SH-SY5Y (cell line): ENCODE measurements at regions not wholly inside any gene's neighbourhood (a gene's known extent, or its start where the extent isn't known, plus 50 kb on each side); places are given as distances from the start of the nearest gene placed in this dataset.

Experiments used
- GATA2 ChIP-seq: IDR thresholded peaks from 2 replicates; pipeline ENCODE4 v1.6.1; 2011; ENCODE audit warnings: mild to moderate bottlenecking, low read depth, low read length
- GATA3 ChIP-seq: IDR thresholded peaks from 2 replicates; pipeline ENCODE4 v1.6.1; 2011; ENCODE audit warnings: low read depth, mild to moderate bottlenecking, low read length, moderate library complexity

DNA sequence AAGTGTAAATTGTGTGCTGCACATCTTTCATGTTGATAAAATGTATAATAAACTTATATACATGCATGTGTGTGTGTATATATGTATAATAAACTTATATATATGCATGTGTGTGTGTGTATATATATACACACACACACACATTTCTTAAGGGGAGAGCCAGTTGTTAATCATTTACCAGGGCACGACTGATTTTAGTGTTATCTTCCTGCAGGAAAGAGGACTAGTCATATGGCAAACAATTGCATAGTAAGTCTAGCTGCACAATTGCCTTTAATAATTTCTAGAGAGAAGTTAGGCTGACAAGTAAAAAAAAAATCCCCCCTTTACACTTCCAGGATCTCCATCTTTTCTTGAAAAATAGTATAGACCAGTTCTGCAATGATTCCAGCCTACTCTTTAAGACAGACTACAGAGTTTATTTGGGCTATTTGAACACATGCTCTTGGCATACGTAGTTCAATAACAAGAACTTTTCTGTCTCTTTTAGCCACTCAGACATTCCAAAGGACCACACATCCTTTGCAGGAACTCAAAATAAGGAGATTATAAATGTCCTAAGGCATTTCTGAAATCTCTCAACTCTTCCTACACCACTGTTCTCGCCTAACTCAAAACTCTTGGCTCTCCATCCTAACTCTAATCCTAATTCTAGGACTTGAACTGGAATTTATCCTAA lies 163.6 kb upstream of the SETMAR start:
- TF ChIP-seq GATA2 (no peak), GATA3 (no peak)

DNA sequence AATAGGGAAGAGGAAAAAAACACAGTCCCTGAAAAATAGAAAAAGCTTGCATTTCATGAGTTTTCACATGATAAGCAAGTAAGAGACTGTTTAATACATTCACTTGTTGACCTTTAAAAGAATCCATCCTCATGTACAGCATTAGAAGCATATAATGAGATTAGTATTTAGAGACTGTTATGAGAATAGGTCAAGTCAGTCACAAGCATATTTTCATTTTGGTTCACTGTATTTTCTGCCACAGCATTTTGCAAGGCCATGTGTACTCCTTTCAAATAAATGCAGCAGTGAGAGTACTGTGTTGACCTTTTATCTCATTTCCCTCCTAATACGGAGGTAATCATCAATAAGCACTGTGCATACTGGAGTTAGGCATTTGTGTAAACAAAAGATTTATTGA lies 162.2 kb upstream of the SETMAR start:
- no peak for TF ChIP-seq GATA2
- no peak for TF ChIP-seq GATA3

DNA sequence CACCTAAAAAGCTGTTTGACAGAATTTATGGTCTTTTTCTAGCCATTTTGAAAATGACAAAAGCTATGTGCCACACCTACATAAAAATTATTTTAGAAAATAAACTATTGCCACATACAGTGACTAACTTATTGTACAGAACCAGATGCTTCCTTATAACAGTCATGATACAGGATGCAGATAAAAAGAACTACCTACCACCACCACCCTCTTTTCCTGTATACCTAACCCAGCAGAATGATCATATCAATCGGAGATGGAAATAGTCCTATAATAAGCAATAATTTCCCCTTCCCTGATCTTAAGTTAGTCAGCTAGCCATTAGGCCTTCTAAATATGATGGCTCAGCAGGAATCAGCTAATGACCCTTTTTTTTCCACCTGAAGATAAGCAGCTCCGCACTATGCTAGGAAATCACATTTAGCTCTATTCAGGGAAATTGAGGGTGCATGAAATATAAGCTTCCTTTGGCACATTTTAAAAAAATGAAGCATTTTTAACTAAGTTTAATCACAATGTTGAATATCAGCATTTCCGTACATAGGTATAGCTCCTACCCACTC lies 155.5 kb upstream of the SETMAR start:
- no peak for TF ChIP-seq GATA2
- TF ChIP-seq GATA3: no peak

- TF ChIP-seq GATA3: no peak
Measured at GRCh38 chr3:4149296-4149695, 153.9 kb upstream of the SETMAR start.

DNA sequence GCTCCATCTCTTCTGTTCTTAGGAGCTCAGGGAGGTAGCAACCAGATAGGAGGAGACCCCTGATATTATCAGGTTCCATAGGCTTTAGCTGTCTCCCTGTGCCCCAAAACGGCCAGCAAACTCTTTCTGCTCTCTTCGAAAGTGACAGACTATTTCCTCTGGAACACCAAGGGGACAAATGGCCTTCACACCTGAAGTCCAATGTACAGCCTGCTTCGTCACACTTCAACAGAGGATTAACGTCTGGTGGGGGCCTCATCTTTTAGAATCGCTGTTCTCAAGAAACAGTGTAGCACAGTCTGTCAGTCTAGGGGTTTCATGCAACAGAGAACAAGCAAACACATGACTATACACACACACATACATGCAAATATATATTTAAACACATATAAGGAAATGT lies 152.4 kb upstream of the SETMAR start:
- TF ChIP-seq GATA2 (no peak), GATA3 (no peak)

GRCh38 chr3:4151859-4152258 lies 151.3 kb upstream of the SETMAR start:
- TF ChIP-seq GATA2 (no peak), GATA3 (no peak)

GRCh38 chr3:4153771-4154170 lies 149.4 kb upstream of the SETMAR start:
- TF ChIP-seq GATA2: no peak
- TF ChIP-seq GATA3: no peak

DNA sequence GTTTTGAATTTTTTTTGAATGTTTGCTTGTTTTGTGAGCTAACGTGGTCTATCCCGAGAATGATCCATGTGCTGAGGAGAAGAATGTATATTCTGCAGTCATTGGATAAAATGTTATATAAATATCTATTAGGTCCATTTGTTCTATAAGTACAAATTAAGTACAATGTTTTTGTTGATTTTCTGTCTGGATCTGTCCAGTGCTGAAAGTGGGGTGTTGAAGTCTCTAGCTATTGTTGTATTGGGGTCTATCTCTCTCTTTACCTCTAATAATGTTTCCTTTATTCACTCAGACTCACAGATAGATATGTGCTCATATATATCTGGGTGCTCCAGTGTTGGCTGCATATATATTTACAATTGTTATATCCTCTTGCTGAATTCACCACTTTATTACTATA lies 144.8 kb upstream of the SETMAR start:
- no peak for TF ChIP-seq GATA3
- TF ChIP-seq GATA2: no peak

- no peak for TF ChIP-seq GATA2
- no peak for TF ChIP-seq GATA3
Measured at GRCh38 chr3:4162096-4162495, 141.1 kb upstream of the SETMAR start.

DNA sequence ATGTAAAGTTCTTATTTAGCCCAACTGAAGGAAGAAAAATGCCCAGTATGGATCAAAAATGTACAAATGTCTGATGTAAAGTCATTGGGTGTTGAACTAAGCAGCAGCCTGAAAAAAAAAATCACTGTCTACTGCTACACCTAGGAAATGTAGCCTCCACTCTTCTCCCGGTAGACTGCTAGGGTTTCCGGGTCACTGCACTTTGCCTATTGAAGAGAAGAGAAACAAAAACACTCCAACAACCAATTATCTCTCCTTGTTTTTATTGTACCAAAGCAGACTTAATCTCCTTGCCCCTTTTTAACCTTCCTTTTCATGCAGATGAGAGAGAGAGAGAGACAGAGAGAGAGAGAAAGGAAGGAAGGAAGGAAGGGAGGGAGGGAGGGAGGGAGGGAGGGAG lies 140.2 kb upstream of the SETMAR start:
- TF ChIP-seq GATA3 (no peak), GATA2 (no peak)

- TF ChIP-seq GATA2 (no peak), GATA3 (no peak)
Measured at GRCh38 chr3:4166540-4166939, 136.6 kb upstream of the SETMAR start.

- TF ChIP-seq GATA3 (no peak), GATA2 (no peak)
Measured at GRCh38 chr3:4174791-4175190, 128.4 kb upstream of the SETMAR start.

GRCh38 chr3:4191971-4192370 lies 111.2 kb upstream of the SETMAR start:
- TF ChIP-seq GATA3 (no peak), GATA2 (no peak)

- TF ChIP-seq GATA3 (no peak), GATA2 (no peak)
Measured at GRCh38 chr3:4195006-4195405, 108.2 kb upstream of the SETMAR start.

DNA sequence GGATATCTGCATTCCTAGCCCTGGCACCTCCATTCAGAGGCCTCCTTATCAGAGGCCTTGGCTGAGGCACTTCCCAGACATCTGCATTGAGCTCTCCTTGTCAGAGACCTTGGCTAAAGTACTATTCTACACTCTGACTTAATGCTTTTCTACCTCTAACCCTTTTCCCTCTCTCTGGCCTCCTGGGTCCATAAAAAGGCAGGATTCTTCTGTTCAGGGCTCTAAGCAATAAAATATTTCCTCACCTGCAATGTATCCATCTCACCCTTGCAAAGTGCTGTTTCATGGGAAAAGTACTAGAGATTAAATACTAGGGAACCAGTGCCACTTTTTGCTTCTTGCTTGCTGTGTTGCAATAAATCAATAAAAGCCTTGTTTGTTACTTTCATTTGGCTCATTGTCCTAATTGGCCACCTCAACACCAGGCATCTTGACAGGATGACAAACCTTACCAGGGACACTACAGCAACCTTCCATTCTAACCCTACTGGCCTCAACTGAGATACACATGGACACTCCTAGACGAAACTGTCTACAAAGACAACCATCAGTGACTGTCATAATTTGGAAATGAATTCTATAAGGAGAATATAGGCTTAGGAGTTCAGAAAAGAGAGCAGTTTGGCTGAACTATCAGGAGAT lies 106.5 kb upstream of the SETMAR start:
- TF ChIP-seq GATA3 (no peak), GATA2 (no peak)
